Muscle layer of duodenum (tissue), 2 donors: ENCODE measurements at regions not wholly inside any gene's neighbourhood (a gene's known extent, or its start where the extent isn't known, plus 50 kb on each side); places are given as distances from the start of the nearest gene placed in this dataset.

Experiments used
- H3K27ac ChIP-seq: one replicate; pipeline ENCODE4 v1.7.0; 2013; ENCODE audit warnings: mild to moderate bottlenecking, low read length
- H3K27me3 ChIP-seq: one replicate; pipeline ENCODE4 v1.7.0; 2013; ENCODE audit warnings: low read depth, mild to moderate bottlenecking, control low read depth, low read length
- H3K36me3 ChIP-seq, 2 donors: one replicate each; pipeline ENCODE4 v1.7.0; 2013; ENCODE audit warnings: low read length in 2 of 2, control low read depth in 1 of 2, mild to moderate bottlenecking in 1 of 2; ENCODE audit not compliant: insufficient read depth in 2 of 2, control insufficient read depth in 1 of 2
- H3K4me1 ChIP-seq, 2 donors: one replicate each; pipeline ENCODE4 v1.7.0; 2013; ENCODE audit warnings: low read length in 2 of 2, mild to moderate bottlenecking in 2 of 2, control low read depth in 1 of 2, moderate library complexity in 1 of 2; ENCODE audit not compliant: insufficient read depth in 2 of 2, control insufficient read depth in 1 of 2
- H3K4me3 ChIP-seq, 2 donors: one replicate each; pipeline ENCODE4 v1.7.0; 2013; ENCODE audit warnings: low read length in 2 of 2, low read depth in 1 of 2, mild to moderate bottlenecking in 1 of 2
- H3K9me3 ChIP-seq, 2 donors: one replicate each; pipeline ENCODE4 v1.7.0; 2013; ENCODE audit warnings: low read length in 2 of 2, control low read depth in 1 of 2, mild to moderate bottlenecking in 1 of 2; ENCODE audit not compliant: control insufficient read depth in 1 of 2
- donor health status: healthy.

DNA sequence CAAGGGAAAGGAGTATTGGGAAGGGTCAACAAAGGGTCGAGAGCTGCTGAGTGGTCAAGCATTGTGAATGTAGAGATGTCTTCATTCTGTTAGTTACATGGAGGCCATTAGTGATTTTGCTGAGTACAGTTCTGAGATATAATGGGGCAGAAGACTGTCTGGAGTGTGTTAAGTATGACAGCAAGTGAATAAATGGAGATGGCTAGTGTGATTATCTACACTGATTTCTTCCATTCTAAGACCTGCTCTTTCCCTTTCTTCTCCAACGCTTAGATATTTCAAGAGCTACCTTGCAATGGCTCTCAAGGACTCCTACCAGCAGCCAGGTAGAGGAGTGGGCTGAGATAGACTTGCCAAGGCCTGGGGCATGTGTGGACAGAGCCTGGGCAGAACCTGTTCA, 216.5 kb downstream of the MFSD1 start:
- Histone ChIP-seq H3K36me3 (no peaks in the 10 kb centered on the region), H3K4me1 (no peaks in the 10 kb centered on the region), H3K4me3 (no peak overlapping the region), H3K27ac (no peak overlapping the region), H3K27me3 (no peaks in the 10 kb centered on the region), H3K9me3 (peaks cover 0 to 18% of the 10 kb centered on the region in 2 donors)

DNA sequence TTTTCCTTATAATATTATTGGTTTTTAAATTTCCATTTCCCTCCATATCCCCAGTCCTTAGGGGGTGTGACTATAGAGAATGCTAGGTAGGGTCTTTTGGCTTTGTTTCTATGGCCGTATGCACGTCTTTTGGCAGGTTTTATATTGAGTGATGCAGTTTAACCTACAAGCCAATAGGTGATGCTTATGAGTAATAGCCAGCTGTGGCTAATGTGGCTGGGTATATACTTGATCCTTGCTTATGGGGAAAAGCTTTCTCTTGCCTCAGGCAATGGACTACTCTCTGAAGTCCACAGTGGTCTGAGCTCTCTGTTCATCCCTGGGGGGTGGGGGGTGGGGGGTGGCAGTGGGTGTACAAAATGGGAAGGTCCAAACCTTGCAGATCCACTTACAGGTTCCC, 223.9 kb downstream of the MFSD1 start:
- H3K9me3 ChIP-seq: peaks cover 0 to 18% of the 10 kb centered on the region in 2 donors
- H3K4me3 ChIP-seq: no peak overlapping the region
- H3K4me1 ChIP-seq: no peaks in the 10 kb centered on the region
- no peaks in the 10 kb centered on the region for H3K27me3 ChIP-seq
- no peak overlapping the region for H3K27ac ChIP-seq
- no peaks in the 10 kb centered on the region for H3K36me3 ChIP-seq

GRCh38 chr3:159026510-159026909, 224.7 kb downstream of the MFSD1 start:
- Histone ChIP-seq H3K9me3 (peaks cover 0 to 18% of the 10 kb centered on the region in 2 donors), H3K27me3 (no peaks in the 10 kb centered on the region), H3K4me1 (no peaks in the 10 kb centered on the region), H3K4me3 (no peak overlapping the region), H3K36me3 (no peaks in the 10 kb centered on the region), H3K27ac (no peak overlapping the region)

DNA sequence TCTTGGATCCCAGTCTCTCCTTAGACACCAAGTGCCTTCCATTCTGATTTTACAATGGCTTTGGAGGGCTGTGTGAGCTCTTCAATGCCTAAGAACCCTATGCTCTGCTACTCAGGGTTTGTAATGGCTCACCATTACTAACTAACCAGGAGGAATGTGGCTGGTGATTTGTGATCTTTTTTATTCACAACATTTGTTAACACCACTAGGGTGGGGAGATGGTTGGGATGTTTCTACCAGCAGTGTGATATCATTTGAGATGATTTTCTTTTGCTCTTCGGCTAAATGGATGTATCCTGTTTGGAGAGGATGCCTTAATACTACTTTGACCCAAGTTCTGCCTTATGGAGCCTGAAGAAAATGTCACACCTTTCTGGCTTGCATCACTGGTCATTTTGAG, 226.9 kb downstream of the MFSD1 start:
- H3K4me3 ChIP-seq: no peak overlapping the region

DNA sequence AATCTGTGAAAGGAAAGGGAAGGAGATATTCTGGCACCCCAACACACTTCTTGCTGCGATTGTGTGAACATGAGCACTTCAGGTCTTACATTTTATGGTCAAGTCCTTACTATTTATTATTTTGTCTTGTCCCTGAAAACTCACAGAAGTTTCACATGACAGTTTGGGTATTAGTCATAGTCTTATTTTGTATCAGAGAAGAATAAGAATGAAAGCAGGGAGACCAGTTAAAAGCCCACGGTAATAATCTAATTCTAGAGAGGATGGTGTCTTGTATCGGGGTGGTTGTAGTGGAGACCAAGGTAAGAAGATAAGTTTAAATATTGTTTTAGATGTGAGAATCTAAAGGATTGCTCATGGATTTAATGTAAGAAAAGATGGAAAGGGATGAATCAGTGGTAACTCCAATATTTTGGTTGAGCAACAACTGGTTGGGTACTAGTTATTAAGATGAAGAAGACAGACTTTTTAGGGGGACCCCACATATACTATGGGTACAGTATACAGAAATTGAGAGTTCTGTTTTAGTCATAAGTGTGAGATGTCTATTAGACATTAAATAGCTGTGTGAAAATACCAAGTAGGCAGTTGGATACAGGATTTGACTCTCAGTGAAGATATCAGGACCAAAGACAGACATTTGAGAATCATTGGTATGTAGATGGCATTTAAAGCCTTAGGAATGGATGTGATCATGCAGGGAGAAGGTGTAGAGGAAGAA, 227.6 kb downstream of the MFSD1 start:
- H3K27ac ChIP-seq: no peak overlapping the region
- H3K36me3 ChIP-seq: no peaks in the 10 kb centered on the region
- no peak overlapping the region for H3K4me3 ChIP-seq
- no peaks in the 10 kb centered on the region for H3K9me3 ChIP-seq
- no peaks in the 10 kb centered on the region for H3K27me3 ChIP-seq
- no peaks in the 10 kb centered on the region for H3K4me1 ChIP-seq

More for the DNA sequence above, 226.9 kb downstream of the MFSD1 start:
- Histone ChIP-seq H3K27me3 (no peaks in the 10 kb centered on the region), H3K9me3 (no peaks in the 10 kb centered on the region), H3K4me1 (no peaks in the 10 kb centered on the region), H3K36me3 (no peaks in the 10 kb centered on the region), H3K27ac (no peak overlapping the region)

GRCh38 chr3:159030138-159030670, 228.3 kb downstream of the MFSD1 start:
- H3K9me3 ChIP-seq: no peaks in the 10 kb centered on the region
- no peaks in the 10 kb centered on the region for H3K36me3 ChIP-seq
- no peak overlapping the region for H3K27ac ChIP-seq
- no peaks in the 10 kb centered on the region for H3K27me3 ChIP-seq
- no peak overlapping the region for H3K4me3 ChIP-seq
- H3K4me1 ChIP-seq: no peaks in the 10 kb centered on the region

DNA sequence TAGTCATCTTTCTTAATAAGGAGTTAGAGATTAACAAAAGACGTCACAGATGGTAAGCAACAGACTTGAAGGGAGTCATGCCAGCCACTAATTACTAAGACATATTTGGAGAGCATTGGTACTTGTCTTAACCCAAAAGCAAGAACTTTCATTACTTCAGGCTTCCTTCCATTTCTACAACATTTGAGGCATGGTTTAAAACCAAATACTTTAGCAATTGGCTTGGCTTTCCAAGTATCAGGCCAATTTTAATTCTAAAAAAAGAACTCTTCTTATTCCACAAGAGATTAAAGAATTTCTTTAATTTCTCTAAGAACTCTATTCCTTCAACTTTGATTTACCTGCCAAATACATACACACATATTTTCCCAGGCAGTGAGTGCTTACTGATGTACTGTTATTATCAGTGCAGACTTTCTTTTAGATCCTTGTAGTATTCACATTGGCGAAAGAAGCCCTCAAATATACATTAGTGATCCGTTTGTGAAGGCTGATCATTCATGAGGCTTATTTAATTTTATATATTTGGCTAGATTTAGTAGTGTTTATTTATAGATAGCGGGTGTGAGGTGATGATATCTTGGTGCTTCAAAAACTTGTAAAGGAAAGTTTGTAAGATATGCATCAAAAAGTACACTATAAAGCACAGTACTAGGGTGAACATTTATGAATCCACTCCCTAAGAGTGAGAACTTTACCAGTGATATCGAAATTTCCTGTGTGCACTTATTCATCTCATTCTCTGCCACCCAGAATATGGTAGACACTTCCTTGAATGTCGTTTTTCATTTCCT, 229.2 kb downstream of the MFSD1 start:
- Histone ChIP-seq H3K4me1 (no peaks in the 10 kb centered on the region), H3K27me3 (no peaks in the 10 kb centered on the region), H3K36me3 (no peaks in the 10 kb centered on the region), H3K27ac (no peak overlapping the region), H3K9me3 (no peaks in the 10 kb centered on the region), H3K4me3 (no peak overlapping the region)

- Histone ChIP-seq H3K27ac (no peak overlapping the region), H3K27me3 (no peaks in the 10 kb centered on the region), H3K36me3 (no peaks in the 10 kb centered on the region), H3K4me3 (no peak overlapping the region), H3K9me3 (no peaks in the 10 kb centered on the region), H3K4me1 (no peaks in the 10 kb centered on the region)
Measured at GRCh38 chr3:159032311-159032710, 230.5 kb downstream of the MFSD1 start.

DNA sequence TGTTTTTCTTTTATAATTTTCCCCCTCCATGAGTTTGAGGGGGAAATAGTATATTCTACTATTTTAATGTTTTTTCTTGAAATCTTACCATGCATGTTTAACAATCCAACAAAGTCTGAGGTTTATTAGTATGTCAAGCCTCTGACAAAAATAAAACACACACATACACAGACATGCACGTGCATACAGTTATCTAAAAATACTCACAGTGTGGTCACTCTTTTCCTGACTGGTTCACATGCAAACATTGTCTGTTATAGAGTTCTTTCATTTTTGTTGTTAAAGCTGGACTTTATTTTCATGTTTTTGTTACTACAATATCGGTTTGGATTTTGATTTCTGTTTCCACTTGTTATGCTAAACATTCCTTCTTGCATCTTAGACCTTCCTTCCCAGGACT, 236.6 kb downstream of the MFSD1 start:
- no peaks in the 10 kb centered on the region for H3K4me1 ChIP-seq
- no peaks in the 10 kb centered on the region for H3K27me3 ChIP-seq
- no peak overlapping the region for H3K4me3 ChIP-seq
- H3K9me3 ChIP-seq: no peaks in the 10 kb centered on the region
- no peaks in the 10 kb centered on the region for H3K36me3 ChIP-seq
- no peak overlapping the region for H3K27ac ChIP-seq

DNA sequence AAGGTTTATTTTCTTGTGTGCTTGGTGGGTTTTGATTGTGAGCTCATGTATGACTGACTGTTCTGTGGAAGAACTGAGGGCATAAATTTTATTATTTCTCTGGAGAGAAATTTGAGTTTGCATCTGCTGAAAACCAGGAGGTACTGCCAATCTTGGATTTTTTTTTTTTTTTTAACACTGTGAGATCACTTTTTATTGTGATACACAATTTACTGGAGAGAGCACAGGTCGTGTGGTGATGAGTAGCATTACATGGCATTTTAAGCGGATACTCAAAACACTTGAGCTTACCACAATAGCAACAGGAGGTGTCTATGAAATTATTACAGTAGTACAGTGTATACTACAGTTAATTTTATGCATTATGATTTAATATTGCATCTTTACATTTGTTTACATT, 237.4 kb downstream of the MFSD1 start:
- Histone ChIP-seq H3K4me1 (no peaks in the 10 kb centered on the region), H3K27ac (no peak overlapping the region), H3K27me3 (no peaks in the 10 kb centered on the region), H3K9me3 (no peaks in the 10 kb centered on the region), H3K36me3 (no peaks in the 10 kb centered on the region), H3K4me3 (no peak overlapping the region)

- Histone ChIP-seq H3K27me3 (no peaks in the 10 kb centered on the region), H3K9me3 (no peaks in the 10 kb centered on the region), H3K27ac (no peak overlapping the region), H3K4me1 (no peaks in the 10 kb centered on the region), H3K36me3 (no peaks in the 10 kb centered on the region), H3K4me3 (no peak overlapping the region)
Measured at GRCh38 chr3:159045279-159045885, 243.5 kb downstream of the MFSD1 start.
